Right lobe of liver (tissue), 4 donors: ENCODE measurements at regions not wholly inside any gene's neighbourhood (a gene's known extent, or its start where the extent isn't known, plus 50 kb on each side); places are given as distances from the start of the nearest gene placed in this dataset.

Experiments
- POLR2A ChIP-seq: fragments of 450-650 bp; IDR thresholded peaks from one replicate; pipeline ENCODE4 v1.6.1; 2017; ENCODE audit warnings: antibody characterized with exemption, mild to moderate bottlenecking
- TF ChIP-seq, protein P1 (sequence below), 4 donors: fragments of 200-600 bp in 3 of 4; fragments of 450-650 bp in 1 of 4; IDR thresholded peaks; one replicate each; pipeline versions ENCODE4 v1.5.1 to v1.8.0; 2016 to 2022; ENCODE audit warnings: antibody characterized with exemption in 4 of 4, mild to moderate bottlenecking in 2 of 4
- donor health status: DM: no; HTN: no; CAD: no.
- donor health status: DM: no; HTN: no; CAD: no.
- donor health status: DM: no; HTN: yes; CAD: no.

DNA sequence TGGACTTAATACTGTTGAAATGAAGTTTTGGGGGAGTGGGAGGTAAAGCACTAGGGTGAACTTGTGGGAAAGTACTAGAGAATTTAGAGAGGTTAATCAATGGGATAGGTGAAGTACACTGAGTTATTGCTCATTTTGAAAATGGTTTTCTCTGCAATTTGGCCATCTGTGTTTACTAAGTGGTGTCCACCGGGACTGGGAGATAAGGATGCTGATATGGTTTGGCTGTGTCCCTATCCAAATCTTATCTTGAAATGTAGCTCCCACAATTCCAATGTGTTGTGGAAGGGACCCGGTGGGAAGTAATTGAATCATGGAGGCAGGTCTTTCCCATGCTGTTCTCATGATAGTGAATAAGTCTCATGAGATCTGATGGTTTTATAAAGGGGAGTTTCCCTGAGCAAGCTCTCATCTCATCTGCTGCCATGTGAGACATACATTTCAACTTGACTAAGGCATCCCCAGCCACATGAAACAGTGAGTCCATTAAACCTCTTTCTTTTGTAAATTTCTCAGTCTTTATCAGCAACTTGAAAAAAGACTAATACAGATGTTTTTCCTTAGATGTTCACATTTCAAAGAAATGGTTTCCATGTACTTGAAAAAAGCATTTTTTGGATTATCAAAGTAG is 1569.4 kb upstream of the PRR20A start:
- TF ChIP-seq, protein P1, sequence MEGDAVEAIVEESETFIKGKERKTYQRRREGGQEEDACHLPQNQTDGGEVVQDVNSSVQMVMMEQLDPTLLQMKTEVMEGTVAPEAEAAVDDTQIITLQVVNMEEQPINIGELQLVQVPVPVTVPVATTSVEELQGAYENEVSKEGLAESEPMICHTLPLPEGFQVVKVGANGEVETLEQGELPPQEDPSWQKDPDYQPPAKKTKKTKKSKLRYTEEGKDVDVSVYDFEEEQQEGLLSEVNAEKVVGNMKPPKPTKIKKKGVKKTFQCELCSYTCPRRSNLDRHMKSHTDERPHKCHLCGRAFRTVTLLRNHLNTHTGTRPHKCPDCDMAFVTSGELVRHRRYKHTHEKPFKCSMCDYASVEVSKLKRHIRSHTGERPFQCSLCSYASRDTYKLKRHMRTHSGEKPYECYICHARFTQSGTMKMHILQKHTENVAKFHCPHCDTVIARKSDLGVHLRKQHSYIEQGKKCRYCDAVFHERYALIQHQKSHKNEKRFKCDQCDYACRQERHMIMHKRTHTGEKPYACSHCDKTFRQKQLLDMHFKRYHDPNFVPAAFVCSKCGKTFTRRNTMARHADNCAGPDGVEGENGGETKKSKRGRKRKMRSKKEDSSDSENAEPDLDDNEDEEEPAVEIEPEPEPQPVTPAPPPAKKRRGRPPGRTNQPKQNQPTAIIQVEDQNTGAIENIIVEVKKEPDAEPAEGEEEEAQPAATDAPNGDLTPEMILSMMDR (IDR thresholded peaks at IDR 0.05) = no peak
- TF ChIP-seq POLR2A = no peak
